ENCODE measurements at regions not wholly inside any gene's neighbourhood (a gene's known extent, or its start where the extent isn't known, plus 50 kb on each side); places are given as distances from the start of the nearest gene placed in this dataset.

- TF ChIP-seq POLR2A (IDR thresholded peaks at IDR 0.05) (no peak), CTCF (IDR thresholded peaks at IDR 0.05) (no peak), POLR2AphosphoS5 (IDR thresholded peaks at IDR 0.05) (no peak), EP300 (IDR thresholded peaks at IDR 0.05) (no peak)
Observed at GRCh38 chr1:39090757-39091380, 64.7 kb downstream of the NDUFS5 start.
